ENCODE measurements at regions not wholly inside any gene's neighbourhood (a gene's known extent, or its start where the extent isn't known, plus 50 kb on each side); places are given as distances from the start of the nearest gene placed in this dataset.

DNA sequence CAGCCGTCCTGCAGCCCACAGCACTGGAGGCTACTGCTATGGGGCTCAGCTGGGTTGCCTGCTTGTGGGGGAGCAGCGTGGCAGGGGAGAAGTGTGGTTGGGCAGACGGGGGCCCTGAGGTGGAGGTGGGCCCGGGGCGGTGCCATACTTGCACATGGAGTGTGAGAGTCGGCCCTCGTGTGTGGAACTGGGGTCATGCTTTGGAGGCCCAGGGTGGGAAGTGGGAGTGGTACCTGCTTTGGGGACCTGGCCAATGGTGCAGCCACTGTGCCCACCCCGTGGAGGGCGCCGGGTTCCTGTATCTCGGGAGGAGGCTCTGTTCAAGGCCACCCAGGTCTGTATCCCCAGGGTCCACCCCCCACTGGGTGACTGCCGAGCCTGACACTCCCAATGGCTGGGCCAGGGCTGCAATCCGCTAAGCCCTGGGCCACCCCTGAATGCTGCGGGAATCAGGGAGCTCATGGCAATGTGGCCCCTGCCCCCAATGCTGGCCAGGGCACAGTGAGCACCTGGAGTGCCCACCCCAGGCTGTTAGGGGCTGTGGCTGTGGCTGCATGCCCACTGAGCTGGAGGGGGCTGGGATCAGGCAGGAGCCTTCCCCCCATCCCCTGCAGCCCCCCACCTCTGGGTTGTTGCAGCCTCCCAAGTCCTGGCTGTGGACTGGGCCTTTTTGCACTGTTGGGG lies 157.9 kb upstream of the SLC38A2 start:
- H3K4me1 ChIP-seq (ENCODE audit: control insufficient read depth in 5 of 5, insufficient read depth in 5 of 5, low read length in 5 of 5): peaks cover 3 to 16% (median 12%) of the 10 kb centered on the region in 5 donors
- H3K9me3 ChIP-seq (ENCODE audit: control insufficient read depth in 5 of 5, low read length in 5 of 5): peaks cover 0 to 4% (median 0%) of the 10 kb centered on the region in 5 donors
- H3K27ac ChIP-seq (ENCODE audit: low read depth, low read length): no peak overlapping the region
- H3K27me3 ChIP-seq (ENCODE audit: control insufficient read depth in 5 of 5, insufficient read depth in 4 of 5, low read length in 5 of 5): no peaks in the 10 kb centered on the region
- H3K36me3 ChIP-seq (ENCODE audit: control insufficient read depth in 5 of 5, insufficient read depth in 5 of 5, low read length in 5 of 5): no peaks in the 10 kb centered on the region
- no peak overlapping the region for H3K4me3 ChIP-seq (ENCODE audit: low read depth in 1 of 5, low read length in 5 of 5)
- no peak overlapping the region for H3K9ac ChIP-seq (ENCODE audit: low read length in 5 of 5)

DNA sequence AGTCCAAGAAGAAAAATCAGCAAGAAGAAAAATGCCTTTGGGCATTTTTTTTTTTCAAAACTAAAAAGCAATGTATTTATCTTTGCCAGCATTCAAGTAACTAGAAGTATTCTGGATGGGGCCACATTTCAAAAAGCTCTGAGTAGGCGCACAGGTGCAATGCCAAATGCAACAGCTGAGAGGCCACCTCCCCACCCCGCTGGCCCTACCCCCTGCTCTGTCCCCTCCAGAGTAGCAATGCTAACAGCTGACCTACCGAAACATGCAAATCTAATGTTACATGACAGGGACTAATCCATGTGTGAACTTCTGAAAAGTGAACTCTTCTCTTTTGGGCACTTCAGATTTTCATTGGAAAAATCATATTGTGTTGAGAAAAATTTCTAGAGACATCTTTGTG lies 153.7 kb upstream of the SLC38A2 start:
- Histone ChIP-seq H3K4me3 (ENCODE audit: low read depth in 1 of 5, low read length in 5 of 5) (no peak overlapping the region), H3K27ac (ENCODE audit: low read depth, low read length) (no peak overlapping the region), H3K27me3 (ENCODE audit: control insufficient read depth in 5 of 5, insufficient read depth in 4 of 5, low read length in 5 of 5) (no peaks in the 10 kb centered on the region), H3K9me3 (ENCODE audit: control insufficient read depth in 5 of 5, low read length in 5 of 5) (peaks cover 0 to 4% (median 0%) of the 10 kb centered on the region in 5 donors), H3K9ac (ENCODE audit: low read length in 5 of 5) (no peak overlapping the region), H3K36me3 (ENCODE audit: control insufficient read depth in 5 of 5, insufficient read depth in 5 of 5, low read length in 5 of 5) (no peaks in the 10 kb centered on the region), H3K4me1 (ENCODE audit: control insufficient read depth in 5 of 5, insufficient read depth in 5 of 5, low read length in 5 of 5) (peaks cover 0 to 25% (median 11%) of the 10 kb centered on the region in 5 donors)

DNA sequence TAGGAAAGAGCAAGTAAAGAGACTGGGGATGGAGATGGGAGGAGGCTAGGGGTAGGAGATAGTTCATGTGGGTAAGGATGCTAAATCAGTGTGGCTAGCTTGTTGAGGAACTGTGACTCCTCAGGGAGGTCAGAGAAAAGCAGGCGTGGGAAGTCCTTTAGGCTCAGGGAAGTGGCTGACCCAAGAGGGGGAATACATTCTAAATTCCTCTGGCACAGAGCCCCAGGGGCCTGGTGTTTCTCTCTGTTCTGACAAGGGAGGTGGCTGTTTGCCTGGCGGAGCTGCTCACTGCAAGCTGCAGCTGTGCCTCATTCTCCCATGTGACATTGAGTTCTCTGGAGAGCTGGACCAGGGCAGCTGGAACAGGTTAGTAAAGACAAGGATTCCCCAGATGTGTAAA lies 152.2 kb upstream of the SLC38A2 start:
- Histone ChIP-seq H3K27ac (ENCODE audit: low read depth, low read length) (no peak overlapping the region), H3K9ac (ENCODE audit: low read length in 5 of 5) (no peak overlapping the region), H3K4me1 (ENCODE audit: control insufficient read depth in 5 of 5, insufficient read depth in 5 of 5, low read length in 5 of 5) (peaks cover 0 to 25% (median 11%) of the 10 kb centered on the region in 5 donors), H3K27me3 (ENCODE audit: control insufficient read depth in 5 of 5, insufficient read depth in 4 of 5, low read length in 5 of 5) (no peaks in the 10 kb centered on the region), H3K9me3 (ENCODE audit: control insufficient read depth in 5 of 5, low read length in 5 of 5) (peaks cover 0 to 4% (median 0%) of the 10 kb centered on the region in 5 donors), H3K4me3 (ENCODE audit: low read depth in 1 of 5, low read length in 5 of 5) (no peak overlapping the region), H3K36me3 (ENCODE audit: control insufficient read depth in 5 of 5, insufficient read depth in 5 of 5, low read length in 5 of 5) (no peaks in the 10 kb centered on the region)

DNA sequence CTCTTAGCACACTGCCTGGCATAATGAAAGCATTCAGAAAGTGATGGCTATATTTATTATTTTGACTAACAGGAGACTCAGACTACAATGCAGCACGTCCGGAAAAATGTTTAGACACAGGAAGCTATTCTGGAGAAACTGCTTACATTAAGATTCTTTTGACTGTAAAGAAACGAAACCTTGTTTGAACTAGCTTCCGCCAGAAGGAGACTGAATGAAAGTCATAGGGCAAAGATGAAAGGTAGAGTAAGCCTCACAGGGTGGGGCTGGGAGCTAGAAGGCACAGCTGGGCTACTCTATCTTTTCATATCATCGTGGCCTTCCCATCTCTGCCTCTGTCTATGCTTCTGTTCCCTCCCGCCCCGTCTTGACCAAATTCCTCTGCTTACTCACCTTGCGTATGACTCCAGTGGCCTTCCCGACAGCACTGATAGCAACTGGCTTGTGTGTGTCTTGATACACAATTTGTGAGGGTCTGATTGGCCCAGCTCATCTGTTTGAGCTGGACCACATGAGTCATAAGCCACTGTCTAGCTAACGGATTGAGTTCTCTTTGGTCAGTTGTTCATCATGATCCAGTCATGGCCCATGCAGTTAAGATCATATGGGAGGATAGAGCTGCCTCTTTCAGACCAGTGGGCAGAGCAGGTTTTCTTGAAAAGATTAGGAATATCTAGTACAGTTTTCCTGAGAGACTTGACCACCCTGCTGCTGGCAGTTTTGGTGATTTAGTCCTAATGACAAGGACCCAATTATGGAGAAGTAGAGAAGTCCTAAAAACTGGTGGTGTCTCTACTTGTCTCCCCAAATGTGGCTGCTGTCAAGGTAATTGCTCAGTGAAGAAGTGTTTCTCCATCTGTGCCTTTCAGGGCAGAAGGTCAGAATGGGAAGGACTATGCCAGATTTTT lies 151.5 kb upstream of the SLC38A2 start:
- H3K9me3 ChIP-seq (ENCODE audit: control insufficient read depth in 5 of 5, low read length in 5 of 5): peaks cover 0 to 4% (median 0%) of the 10 kb centered on the region in 5 donors
- H3K27me3 ChIP-seq (ENCODE audit: control insufficient read depth in 5 of 5, insufficient read depth in 4 of 5, low read length in 5 of 5): no peaks in the 10 kb centered on the region
- H3K36me3 ChIP-seq (ENCODE audit: control insufficient read depth in 5 of 5, insufficient read depth in 5 of 5, low read length in 5 of 5): no peaks in the 10 kb centered on the region
- no peak overlapping the region for H3K9ac ChIP-seq (ENCODE audit: low read length in 5 of 5)
- H3K4me1 ChIP-seq (ENCODE audit: control insufficient read depth in 5 of 5, insufficient read depth in 5 of 5, low read length in 5 of 5): peaks cover 0 to 25% (median 11%) of the 10 kb centered on the region in 5 donors
- no peak overlapping the region for H3K4me3 ChIP-seq (ENCODE audit: low read depth in 1 of 5, low read length in 5 of 5)
- H3K27ac ChIP-seq (ENCODE audit: low read depth, low read length): no peak overlapping the region

DNA sequence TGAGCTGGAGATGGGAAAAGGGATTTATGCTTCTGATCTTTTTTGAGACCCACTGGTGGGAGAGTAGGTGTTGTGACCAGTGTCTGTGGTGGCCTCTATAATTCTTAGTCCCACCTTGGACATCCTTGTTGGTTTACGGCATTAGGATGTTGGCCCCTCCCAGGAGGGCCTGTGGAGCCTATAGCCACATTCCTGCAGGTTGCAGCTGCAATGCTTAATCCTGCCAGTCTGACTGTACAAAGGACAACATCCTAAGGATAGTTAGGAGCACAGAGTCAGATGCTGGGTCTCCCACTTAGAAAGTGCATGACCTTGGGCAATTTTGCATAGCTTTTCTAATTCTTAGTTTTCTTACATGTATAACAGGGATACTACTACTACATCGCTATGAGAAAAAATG lies 150.9 kb upstream of the SLC38A2 start:
- no peak overlapping the region for H3K9ac ChIP-seq (ENCODE audit: low read length in 5 of 5)
- peaks cover 0 to 4% (median 0%) of the 10 kb centered on the region in 5 donors for H3K9me3 ChIP-seq (ENCODE audit: control insufficient read depth in 5 of 5, low read length in 5 of 5)
- no peaks in the 10 kb centered on the region for H3K27me3 ChIP-seq (ENCODE audit: control insufficient read depth in 5 of 5, insufficient read depth in 4 of 5, low read length in 5 of 5)
- H3K36me3 ChIP-seq (ENCODE audit: control insufficient read depth in 5 of 5, insufficient read depth in 5 of 5, low read length in 5 of 5): no peaks in the 10 kb centered on the region
- no peak overlapping the region for H3K4me3 ChIP-seq (ENCODE audit: low read depth in 1 of 5, low read length in 5 of 5)
- H3K4me1 ChIP-seq (ENCODE audit: control insufficient read depth in 5 of 5, insufficient read depth in 5 of 5, low read length in 5 of 5): peaks cover 0 to 25% (median 17%) of the 10 kb centered on the region in 5 donors
- H3K27ac ChIP-seq (ENCODE audit: low read depth, low read length): no peak overlapping the region

DNA sequence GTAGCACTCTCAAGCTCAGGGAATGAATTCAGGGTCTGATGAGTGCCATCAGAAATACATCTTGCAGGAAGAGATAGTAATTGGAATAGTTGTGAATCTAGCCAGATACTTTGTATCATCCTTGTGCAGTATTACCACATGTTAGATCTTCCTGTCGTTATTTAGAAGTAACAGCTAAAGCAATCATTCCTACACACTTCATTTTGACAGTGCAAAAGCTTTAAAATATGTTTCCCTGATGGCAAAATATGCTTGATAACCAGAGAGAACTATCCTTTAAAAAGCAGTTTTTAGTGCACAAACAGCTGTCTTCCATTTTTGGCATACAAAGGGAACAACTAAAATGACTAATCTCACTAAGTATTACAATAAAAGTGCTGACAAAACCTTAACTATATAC lies 149.5 kb upstream of the SLC38A2 start:
- Histone ChIP-seq H3K4me1 (ENCODE audit: control insufficient read depth in 5 of 5, insufficient read depth in 5 of 5, low read length in 5 of 5) (peaks cover 0 to 27% (median 23%) of the 10 kb centered on the region in 5 donors), H3K4me3 (ENCODE audit: low read depth in 1 of 5, low read length in 5 of 5) (no peak overlapping the region), H3K27me3 (ENCODE audit: control insufficient read depth in 5 of 5, insufficient read depth in 4 of 5, low read length in 5 of 5) (no peaks in the 10 kb centered on the region), H3K27ac (ENCODE audit: low read depth, low read length) (no peak overlapping the region), H3K9ac (ENCODE audit: low read length in 5 of 5) (no peak overlapping the region), H3K36me3 (ENCODE audit: control insufficient read depth in 5 of 5, insufficient read depth in 5 of 5, low read length in 5 of 5) (no peaks in the 10 kb centered on the region), H3K9me3 (ENCODE audit: control insufficient read depth in 5 of 5, low read length in 5 of 5) (no peaks in the 10 kb centered on the region)

DNA sequence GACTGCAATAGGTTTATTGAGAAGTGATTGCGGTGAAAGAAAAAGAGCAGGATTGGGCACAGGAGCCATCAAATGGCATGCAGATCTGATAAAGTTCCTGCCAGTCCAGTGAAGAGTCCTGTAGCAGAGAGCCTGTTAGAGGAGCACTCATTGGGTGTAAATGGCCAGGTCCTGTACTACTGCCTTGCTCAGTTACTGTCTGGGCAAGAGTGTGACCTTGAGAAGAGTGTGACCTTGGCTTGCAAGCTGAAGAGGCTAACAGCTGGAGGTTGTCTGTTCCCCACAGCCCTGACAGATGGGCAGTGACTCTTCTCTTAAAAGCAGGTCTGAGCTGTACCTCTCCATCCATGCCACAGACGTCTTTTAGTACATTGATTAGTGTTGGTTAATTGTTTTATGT lies 148.6 kb upstream of the SLC38A2 start:
- H3K4me1 ChIP-seq (ENCODE audit: control insufficient read depth in 5 of 5, insufficient read depth in 5 of 5, low read length in 5 of 5): peaks cover 0 to 27% (median 23%) of the 10 kb centered on the region in 5 donors

DNA sequence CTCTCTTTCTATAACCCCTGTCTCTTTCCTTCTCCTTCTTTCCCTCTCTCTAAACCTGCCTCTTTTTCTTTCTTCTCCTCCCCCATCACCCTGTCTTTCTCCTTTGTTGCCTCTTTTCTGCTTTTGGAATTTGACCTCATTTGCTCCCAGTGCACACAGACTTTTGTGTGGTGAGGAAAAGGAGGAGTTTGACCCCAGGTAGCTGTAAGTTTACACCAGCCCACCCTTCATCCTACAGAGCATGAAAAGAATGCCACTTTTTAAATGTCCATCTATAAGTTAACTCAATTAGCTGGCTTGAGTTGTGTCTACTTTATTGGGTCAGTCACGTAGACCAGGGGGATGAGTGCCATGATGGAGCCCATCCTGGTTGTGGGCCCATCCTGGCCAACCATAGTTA lies 146.8 kb upstream of the SLC38A2 start:
- Histone ChIP-seq H3K4me3 (ENCODE audit: low read depth in 1 of 5, low read length in 5 of 5) (no peak overlapping the region), H3K36me3 (ENCODE audit: control insufficient read depth in 5 of 5, insufficient read depth in 5 of 5, low read length in 5 of 5) (no peaks in the 10 kb centered on the region), H3K27me3 (ENCODE audit: control insufficient read depth in 5 of 5, insufficient read depth in 4 of 5, low read length in 5 of 5) (no peaks in the 10 kb centered on the region), H3K27ac (ENCODE audit: low read depth, low read length) (no peak overlapping the region), H3K9me3 (ENCODE audit: control insufficient read depth in 5 of 5, low read length in 5 of 5) (no peaks in the 10 kb centered on the region), H3K4me1 (ENCODE audit: control insufficient read depth in 5 of 5, insufficient read depth in 5 of 5, low read length in 5 of 5) (peaks cover 0 to 18% (median 13%) of the 10 kb centered on the region in 5 donors), H3K9ac (ENCODE audit: low read length in 5 of 5) (no peak overlapping the region)

More for the DNA sequence above, 148.6 kb upstream of the SLC38A2 start:
- no peak overlapping the region for H3K27ac ChIP-seq (ENCODE audit: low read depth, low read length)
- no peaks in the 10 kb centered on the region for H3K27me3 ChIP-seq (ENCODE audit: control insufficient read depth in 5 of 5, insufficient read depth in 4 of 5, low read length in 5 of 5)
- no peak overlapping the region for H3K9ac ChIP-seq (ENCODE audit: low read length in 5 of 5)
- H3K36me3 ChIP-seq (ENCODE audit: control insufficient read depth in 5 of 5, insufficient read depth in 5 of 5, low read length in 5 of 5): no peaks in the 10 kb centered on the region
- H3K4me3 ChIP-seq (ENCODE audit: low read depth in 1 of 5, low read length in 5 of 5): no peak overlapping the region
- no peaks in the 10 kb centered on the region for H3K9me3 ChIP-seq (ENCODE audit: control insufficient read depth in 5 of 5, low read length in 5 of 5)

DNA sequence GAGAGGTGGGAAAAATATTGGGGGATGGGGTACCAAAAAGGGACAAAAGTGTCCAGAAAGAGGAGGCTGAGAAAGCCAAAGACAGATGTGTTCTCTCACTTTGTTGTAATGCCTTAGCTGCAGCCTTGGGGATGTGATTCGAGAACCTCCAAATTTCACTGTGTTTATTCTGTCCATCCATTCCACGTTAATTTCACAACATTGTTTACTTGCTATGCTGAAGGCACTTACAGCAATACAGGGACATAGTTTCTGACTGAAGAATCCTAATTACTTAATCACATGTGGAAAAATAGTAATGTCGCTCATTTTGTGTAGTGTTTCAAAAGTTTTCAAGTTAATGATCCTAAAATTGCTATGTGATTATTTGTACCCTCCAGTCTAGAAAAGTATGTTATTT lies 146.2 kb upstream of the SLC38A2 start:
- Histone ChIP-seq H3K4me3 (ENCODE audit: low read depth in 1 of 5, low read length in 5 of 5) (no peak overlapping the region), H3K27ac (ENCODE audit: low read depth, low read length) (peak overlapping the region; percentile 20), H3K9me3 (ENCODE audit: control insufficient read depth in 5 of 5, low read length in 5 of 5) (no peaks in the 10 kb centered on the region), H3K9ac (ENCODE audit: low read length in 5 of 5) (no peak overlapping the region), H3K4me1 (ENCODE audit: control insufficient read depth in 5 of 5, insufficient read depth in 5 of 5, low read length in 5 of 5) (peaks cover 0 to 13% (median 10%) of the 10 kb centered on the region in 5 donors), H3K27me3 (ENCODE audit: control insufficient read depth in 5 of 5, insufficient read depth in 4 of 5, low read length in 5 of 5) (no peaks in the 10 kb centered on the region), H3K36me3 (ENCODE audit: control insufficient read depth in 5 of 5, insufficient read depth in 5 of 5, low read length in 5 of 5) (no peaks in the 10 kb centered on the region)

DNA sequence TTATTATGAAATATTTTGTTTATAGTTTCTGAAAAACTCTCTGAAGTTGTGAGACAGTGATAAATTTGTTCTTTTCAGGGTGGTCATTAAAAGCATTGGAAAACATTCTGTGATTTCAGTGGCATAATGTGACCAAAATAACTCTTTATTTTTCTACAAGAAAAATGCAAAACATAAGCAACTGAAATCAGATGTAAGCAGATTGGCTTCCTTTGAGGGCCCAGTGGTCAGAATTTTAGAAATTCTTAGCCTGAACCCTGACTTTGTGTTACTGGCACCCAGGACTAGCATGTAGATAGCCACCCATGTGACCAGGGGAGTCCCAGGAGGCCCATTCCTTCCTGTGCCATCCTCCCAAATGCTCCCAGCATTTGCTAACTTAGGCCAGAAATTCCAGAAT lies 145.6 kb upstream of the SLC38A2 start:
- Histone ChIP-seq H3K27ac (ENCODE audit: low read depth, low read length) (peak overlapping the region; percentile 20), H3K9me3 (ENCODE audit: control insufficient read depth in 5 of 5, low read length in 5 of 5) (no peaks in the 10 kb centered on the region), H3K9ac (ENCODE audit: low read length in 5 of 5) (no peak overlapping the region), H3K27me3 (ENCODE audit: control insufficient read depth in 5 of 5, insufficient read depth in 4 of 5, low read length in 5 of 5) (no peaks in the 10 kb centered on the region), H3K4me1 (ENCODE audit: control insufficient read depth in 5 of 5, insufficient read depth in 5 of 5, low read length in 5 of 5) (peaks cover 0 to 13% (median 7%) of the 10 kb centered on the region in 5 donors), H3K36me3 (ENCODE audit: control insufficient read depth in 5 of 5, insufficient read depth in 5 of 5, low read length in 5 of 5) (no peaks in the 10 kb centered on the region), H3K4me3 (ENCODE audit: low read depth in 1 of 5, low read length in 5 of 5) (no peak overlapping the region)

Data from subcutaneous abdominal adipose tissue (tissue), 5 donors.